Sigmoid colon (tissue), 4 donors: ENCODE measurements at regions not wholly inside any gene's neighbourhood (a gene's known extent, or its start where the extent isn't known, plus 50 kb on each side); places are given as distances from the start of the nearest gene placed in this dataset.

ENCODE experiments used
- CTCF ChIP-seq, 4 experiments: fragments of 450-650 bp in 3 of 4; fragments of 200-600 bp in 1 of 4; IDR thresholded peaks; one replicate each; pipeline ENCODE4 v1.5.1; 2016 to 2019; ENCODE audit warnings: antibody characterized with exemption in 4 of 4, mild to moderate bottlenecking in 3 of 4, moderate library complexity in 2 of 4
- POLR2A ChIP-seq, 2 donors: fragments of 450-650 bp; IDR thresholded peaks; one replicate each; pipeline ENCODE4 v1.6.1; 2016; ENCODE audit warnings: antibody characterized with exemption in 2 of 2, mild to moderate bottlenecking in 2 of 2, moderate library complexity in 2 of 2
- POLR2AphosphoS5 ChIP-seq, 4 donors: sonication (generic); formaldehyde crosslinking; IDR thresholded peaks; one replicate each; pipeline ENCODE4 v1.6.1; 2017; ENCODE audit warnings: antibody characterized with exemption in 4 of 4

- TF ChIP-seq CTCF (IDR thresholded peaks at IDR 0.05) (no peak), POLR2A (IDR thresholded peaks at IDR 0.05) (no peak), POLR2AphosphoS5 (IDR thresholded peaks at IDR 0.05) (no peak)
Measured at GRCh38 chr14:65945327-65945726, 532.8 kb downstream of the FUT8 start.
